Ishikawa (cell line): ENCODE measurements at regions not wholly inside any gene's neighbourhood (a gene's known extent, or its start where the extent isn't known, plus 50 kb on each side); places are given as distances from the start of the nearest gene placed in this dataset.

Source experiments
- CEBPB ChIP-seq: IDR thresholded peaks from 2 replicates; pipeline ENCODE4 v1.6.1; 2012
- EGR1 ChIP-seq: IDR thresholded peaks from 2 replicates; pipeline ENCODE4 v1.6.1; 2012
- EP300 ChIP-seq: IDR thresholded peaks from 2 replicates; pipeline ENCODE4 v1.6.1; 2012; ENCODE audit warnings: borderline replicate concordance
- MAX ChIP-seq: IDR thresholded peaks from 2 replicates; pipeline ENCODE4 v1.6.1; 2012
- NFIC ChIP-seq: IDR thresholded peaks from 2 replicates; pipeline ENCODE4 v1.6.1; 2012
- RAD21 ChIP-seq: IDR thresholded peaks from 2 replicates; pipeline ENCODE4 v1.6.1; 2012; ENCODE audit warnings: low read depth
- REST ChIP-seq: IDR thresholded peaks from 2 replicates; pipeline ENCODE4 v1.6.1; 2012; ENCODE audit warnings: low read depth, mild to moderate bottlenecking
- TAF1 ChIP-seq: IDR thresholded peaks from 2 replicates; pipeline ENCODE4 v1.6.1; 2012; ENCODE audit warnings: low read depth, mild to moderate bottlenecking
- TCF12 ChIP-seq: IDR thresholded peaks from 2 replicates; pipeline ENCODE4 v1.6.1; 2012; ENCODE audit warnings: low read depth
- TEAD4 ChIP-seq: IDR thresholded peaks from 2 replicates; pipeline ENCODE4 v1.6.1; 2012
- YY1 ChIP-seq: IDR thresholded peaks from 2 replicates; pipeline ENCODE4 v1.6.1; 2012; ENCODE audit warnings: low read depth
- ZBTB7A ChIP-seq: IDR thresholded peaks from 2 replicates; pipeline ENCODE4 v1.6.1; 2012; ENCODE audit warnings: low read depth

GRCh38 chr12:60997869-60998378 lies 1262.3 kb upstream of the USP15 start:
- TF ChIP-seq EP300 (no peak), TAF1 (no peak), REST (no peak), CEBPB (no peak), RAD21 (no peak), NFIC (no peak), MAX (no peak), EGR1 (no peak), YY1 (no peak), TEAD4 (no peak), ZBTB7A (no peak), TCF12 (no peak)
